NCI-H748 treated with DMSO at 0.1 percent for 48 hours (cell line): ENCODE measurements at regions not wholly inside any gene's neighbourhood (a gene's known extent, or its start where the extent isn't known, plus 50 kb on each side); places are given as distances from the start of the nearest gene placed in this dataset.

Source experiments
- DNase-seq: peaks from one replicate; lab custom pipeline; 2025; lab: John Stamatoyannopoulos, UW

DNA sequence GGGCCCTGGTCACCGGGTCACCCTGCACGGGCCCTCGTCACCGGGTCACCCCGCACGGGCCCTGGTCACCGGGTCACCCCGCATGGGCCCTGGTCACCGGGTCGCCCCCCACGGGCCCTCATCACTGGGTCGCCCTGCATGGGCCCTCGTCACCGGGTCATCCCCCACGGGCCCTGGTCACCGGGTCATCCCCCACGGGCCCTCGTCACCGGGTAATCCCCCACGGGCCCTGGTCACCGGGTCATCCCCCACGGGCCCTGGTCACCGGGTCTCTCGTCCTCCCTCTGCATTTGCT, 77.6 kb downstream of the RIPK4 start:
- no peak for DNase-seq

DNA sequence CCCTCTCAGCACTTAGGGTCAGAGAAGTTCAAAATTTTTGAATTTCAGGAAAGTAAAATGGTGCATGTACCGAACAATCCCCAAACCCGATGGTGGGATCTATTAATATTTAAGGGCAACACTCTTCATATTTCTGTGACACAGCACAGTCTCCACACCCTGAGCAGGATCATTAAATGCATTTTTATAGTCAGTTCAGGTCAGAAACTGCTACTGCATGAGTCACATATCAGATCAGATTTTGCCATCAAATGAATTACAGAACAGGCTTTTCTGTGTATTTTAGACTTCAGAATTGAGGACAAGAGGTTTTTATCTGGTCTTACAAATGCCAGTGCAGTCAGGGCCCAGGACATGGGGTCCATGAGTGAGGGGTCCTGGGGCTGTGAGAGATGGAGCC, 79.2 kb downstream of the RIPK4 start:
- DNase-seq: no peak

DNA sequence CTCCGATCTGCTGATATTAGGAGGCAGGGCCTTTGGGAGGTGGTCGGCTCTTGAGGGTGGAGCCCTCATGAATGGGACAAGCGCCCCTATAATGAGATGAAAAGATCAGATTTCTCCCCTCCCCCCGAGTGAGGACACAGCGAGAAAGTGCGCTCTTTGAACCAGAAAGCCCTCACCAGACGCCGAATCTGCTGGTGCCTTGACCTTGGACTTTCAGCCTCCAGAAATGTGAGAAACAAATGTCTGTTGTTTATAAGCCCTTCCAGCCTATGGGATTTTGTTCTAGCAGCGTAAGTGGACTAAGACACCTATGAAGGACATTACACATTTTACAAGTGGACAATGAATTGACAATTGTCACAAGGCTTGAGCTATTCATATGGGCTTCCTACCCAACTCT, 80.2 kb downstream of the RIPK4 start:
- DNase-seq: no peak

DNA sequence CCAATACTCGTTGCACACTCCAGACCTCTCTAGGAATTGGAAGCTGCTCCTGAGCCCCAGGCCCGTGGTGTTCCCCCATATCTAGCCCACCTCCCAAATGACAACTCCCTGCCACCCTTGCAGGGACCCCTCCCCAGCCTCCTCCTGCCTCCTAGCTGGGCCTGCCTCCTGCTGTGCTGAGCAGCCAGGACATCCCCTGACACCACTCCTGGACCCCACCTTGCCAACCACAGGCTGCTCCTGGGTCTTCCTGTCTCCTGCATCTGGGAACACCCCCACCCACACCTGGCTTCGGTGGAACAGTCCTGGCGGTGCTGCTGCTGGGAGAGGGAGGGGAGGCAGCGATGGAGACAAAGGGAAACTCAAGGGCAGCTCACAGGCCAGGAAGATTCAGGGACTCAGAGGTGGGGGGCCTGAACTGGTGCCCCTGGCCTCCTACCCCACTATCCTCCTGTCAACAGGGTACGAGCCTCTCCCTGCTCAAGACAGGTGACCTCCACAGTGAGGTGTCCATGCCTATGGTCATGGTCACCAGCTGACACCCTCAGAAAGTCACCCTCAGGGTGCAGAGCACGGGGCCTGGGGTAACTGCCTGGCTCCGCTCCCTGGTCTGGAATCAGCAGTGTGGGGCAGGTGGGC, 81.2 kb downstream of the RIPK4 start:
- DNase-seq: no peak

DNA sequence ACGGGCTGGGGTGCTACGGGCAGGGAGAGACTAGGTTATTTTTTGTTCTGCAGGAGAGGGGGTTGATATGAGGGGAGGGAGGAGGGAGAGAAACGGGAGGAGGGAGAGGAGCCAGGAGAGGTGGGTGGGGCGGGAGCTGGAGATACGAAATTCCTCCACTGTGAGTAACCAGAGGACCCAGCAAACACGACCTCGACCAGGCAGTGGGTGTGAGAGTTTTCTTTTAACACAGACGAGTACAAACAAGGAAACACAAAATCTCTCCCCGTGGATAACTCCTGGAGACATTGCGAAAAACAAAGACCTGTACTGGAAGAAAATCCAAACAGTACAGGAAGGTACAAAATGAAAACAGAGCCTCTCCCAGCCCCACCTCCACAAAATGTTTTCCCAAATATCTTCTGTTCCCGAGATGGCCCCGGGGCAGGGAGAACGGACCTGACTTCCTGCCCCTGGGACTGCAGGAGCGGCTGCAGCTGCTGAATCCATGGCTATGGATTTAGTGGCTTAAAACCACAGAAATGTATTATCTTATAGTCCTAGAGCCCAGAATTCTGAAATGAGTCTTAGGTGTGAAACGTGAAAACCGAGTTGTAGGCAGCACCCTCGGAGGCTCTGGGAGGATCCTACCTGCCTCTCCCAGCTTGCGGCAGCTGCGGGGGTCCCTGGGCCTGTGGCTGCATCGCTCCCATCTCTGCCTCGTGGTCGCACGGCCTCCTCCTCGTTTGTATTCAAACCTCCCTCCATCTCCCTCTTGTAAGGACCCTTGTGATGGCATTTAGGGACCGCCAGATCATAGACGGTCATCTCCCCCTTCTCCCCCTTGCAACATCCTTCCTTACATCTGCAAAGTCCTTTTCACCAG, 82.2 kb downstream of the RIPK4 start:
- no peak for DNase-seq

DNA sequence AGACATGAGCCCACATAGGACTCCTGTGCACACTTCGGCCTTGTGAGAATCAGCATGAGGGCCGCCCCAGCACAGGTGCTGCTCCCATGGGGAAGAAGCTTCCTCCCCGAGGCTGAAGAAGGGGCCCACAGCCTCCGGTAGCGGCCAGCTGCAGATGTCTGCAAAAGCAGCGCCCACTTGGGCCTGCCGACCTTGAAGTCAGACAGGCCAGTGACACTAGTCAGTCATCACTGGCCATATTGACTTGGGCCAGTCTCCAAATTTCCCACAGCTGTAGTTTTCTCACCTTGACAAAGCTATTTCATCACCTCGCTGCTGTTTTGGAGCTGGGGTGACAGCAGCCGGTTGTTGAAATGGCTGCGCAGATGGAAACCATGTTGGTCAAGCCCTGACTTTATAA, 83.0 kb downstream of the RIPK4 start:
- no peak for DNase-seq

DNA sequence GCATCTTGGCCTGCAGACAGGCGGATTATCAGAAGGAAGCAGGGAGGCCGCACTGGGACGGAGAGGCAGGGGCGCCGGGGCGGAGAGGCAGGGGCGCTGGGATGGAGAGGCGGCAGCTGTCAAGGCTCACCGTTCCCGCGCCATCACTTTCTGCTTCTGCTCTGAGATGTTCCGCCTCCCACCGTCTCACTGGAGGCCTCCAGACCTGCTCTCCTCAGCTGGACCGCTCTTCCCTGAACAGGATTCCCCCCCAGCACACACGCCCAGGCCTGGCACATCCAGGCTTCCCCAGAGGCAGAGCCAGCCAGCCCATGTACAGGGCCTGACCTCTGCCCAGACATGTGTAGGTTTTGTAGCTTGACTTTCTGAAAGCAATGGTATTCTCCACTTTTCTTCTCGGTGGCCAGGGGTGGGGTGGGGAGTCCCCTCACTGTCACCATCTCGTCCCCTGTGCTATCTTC, 84.1 kb downstream of the RIPK4 start:
- no peak for DNase-seq

DNA sequence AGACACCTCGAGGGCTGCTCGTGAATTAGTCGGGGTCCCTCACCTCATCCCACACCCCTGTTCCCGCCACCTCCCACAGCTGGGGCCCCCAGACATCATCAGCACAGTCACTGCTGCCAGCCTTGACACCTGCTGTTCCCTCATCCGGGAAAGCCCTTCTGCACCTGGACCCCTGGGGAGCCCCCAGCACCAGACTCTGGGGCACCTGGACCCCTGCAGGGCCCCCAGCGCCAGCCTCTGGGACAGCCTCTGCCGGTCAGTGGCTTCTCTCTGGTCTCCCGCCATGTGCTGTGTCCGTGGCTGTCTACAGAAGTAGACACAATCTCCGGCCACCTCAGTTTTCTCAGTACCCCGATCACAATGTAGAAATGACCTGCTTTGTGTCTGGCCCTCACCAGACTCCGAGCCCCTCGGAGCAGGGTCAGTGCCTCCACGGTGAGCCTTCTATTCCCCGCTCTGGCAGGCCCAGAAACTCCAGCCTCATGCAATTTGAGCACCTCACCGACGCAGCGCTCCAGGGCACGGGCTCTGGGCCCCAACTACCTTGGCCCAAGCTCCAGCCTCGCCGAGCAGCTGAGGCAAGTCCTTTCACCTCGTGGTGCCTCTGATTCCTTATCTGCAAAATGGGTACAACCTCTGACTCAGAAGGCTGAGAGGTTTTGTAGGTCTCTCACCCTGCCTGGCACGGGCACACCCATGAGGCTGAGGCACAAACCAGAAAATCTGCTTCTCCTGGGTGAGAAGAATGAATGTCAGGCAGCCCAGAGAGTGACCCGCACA, 84.7 kb downstream of the RIPK4 start:
- DNase-seq: no peak

DNA sequence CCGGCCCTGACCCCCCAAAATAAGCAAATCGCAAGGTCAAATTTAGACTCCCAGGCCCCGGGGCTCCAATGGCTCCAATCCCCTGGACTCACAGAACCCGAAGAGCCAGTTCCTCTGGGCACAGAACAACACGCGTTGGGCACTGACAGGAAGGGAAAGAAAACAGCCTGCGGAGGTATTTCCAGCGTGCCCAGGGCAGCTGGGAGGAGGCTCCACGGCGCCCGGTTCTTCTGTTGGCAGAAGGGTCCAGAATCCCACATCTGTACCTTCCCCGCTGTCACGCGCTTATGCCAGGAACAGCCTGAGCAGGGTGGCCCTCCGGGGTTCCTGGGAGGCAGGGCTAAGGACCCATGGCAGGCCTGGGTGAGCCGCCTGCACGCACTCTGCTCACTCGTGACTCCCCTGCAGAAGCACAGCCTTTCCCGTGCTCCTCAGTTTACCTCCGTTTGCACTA, 85.5 kb downstream of the RIPK4 start:
- no peak for DNase-seq

DNA sequence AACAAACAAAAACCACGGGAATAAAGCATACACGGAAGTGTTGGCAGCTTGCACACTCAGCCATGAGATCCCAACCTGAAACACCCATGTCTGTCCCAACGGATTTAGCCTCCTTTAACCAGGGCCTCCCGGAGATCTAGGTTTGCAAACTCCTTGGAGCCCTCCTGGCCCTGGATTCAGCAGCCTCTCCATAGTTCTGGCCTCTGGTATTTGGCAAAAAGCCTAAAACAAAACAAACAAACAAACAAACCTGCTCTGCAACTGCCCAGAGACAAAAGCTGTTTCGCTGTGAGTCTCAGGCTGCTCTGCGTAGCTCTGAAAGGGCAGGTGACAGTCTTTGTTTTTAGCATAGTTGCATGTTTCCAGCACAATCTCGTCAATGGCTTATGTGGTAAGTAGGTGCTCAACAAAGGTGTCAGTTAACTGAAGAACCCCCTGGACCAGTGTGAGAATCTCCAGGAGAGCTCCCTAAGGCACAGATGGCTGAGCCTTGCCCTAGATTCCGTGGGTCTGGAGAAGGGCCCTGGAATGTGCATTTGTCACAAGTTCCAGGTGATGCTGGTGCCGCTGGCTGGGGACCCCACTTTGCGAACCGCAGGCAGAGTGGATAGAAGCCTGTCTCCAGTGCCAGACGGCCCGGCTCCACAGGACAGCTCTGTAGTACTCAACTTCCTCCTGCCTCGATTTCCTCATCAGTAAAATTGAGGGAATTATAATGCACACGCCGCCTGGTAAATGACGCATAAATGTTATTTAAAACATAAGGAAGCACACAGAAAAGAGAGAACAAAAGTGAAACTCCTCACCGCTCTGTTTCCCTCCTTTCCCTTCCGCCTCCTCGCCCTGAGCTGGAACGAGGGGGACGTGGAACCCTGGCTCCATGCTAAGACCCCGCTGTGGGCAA, 86.2 kb downstream of the RIPK4 start:
- no peak for DNase-seq

DNA sequence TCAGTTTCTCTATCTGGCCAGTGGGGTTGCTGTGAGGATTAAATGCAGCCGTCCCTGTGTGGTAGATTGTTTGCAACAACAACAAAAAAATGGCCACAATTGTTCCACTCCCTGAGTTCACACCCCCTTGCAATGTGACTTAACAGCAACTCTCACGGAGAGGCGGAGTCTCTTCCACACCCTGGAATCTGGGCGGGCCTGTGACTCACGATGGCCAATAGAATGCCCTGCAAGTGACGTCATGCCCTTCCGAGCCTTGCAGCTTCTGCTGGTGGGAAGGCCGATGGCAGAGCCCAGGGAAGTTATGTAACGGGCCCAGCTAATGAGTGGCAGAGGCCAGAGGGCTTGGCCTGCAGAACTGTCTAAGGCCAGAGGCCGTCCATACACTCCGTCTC, 87.9 kb downstream of the RIPK4 start:
- DNase-seq: peak; percentile 30

DNA sequence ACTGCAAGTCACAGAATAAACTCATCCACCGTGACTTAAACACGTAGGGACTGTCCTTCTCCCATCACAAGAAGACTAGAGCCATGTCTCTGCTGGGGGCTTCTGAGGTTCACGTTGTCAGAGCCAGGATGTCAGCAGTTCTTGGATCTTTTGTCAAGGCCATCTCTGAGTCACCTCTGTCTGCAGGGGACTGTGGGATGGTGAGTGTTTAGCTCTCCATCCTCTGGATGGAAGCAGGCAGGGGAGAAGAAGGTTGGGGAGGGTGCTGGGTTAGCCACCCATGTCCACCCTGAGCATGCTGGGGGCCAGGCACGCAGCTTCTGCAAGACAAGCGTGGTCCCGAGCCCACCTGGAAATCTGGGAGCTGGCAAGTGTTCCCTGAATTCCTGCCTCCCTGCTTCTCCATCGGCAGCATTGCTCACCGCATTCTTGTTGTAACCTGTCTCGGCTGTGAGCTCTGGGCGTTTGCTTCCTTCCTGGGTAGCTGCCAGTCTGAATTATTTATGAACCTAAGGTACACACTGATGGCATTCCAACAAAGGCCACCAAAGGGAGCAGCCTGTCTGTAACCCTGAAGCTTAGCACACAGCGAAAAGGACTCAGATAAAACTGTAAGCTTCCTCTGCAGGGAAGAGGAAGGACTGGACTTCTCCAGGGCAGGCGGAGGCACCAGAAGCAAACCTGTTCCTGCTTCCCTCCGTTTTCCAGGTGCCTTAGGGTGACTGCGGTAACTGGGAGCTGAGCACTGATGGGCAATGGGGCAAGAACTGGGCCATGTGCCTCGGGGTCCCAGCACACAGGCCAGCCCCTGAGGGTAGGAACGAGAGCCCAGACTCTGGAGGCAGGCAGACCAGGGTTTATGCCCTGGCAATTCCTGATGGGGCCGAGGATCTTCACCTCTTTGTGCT, 88.6 kb downstream of the RIPK4 start:
- DNase-seq: peak; percentile 30

DNA sequence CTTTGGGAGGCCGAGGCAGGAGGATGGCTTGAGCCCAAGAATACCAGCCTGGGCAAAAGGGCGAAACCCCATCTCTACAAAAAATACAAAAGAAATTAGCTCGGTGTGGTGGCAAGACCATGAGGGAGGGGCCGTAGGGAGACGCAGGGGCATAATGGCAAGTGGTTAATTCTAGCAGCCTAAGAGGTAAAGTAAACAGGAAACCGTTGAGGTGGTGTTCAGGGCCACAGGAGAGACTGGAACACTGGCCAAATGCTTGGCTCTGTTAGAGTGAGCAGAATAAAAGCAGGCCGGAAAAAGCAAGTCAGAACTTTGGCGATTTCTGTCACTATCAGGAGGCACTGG, 89.2 kb downstream of the RIPK4 start:
- DNase-seq: peak; percentile 82

DNA sequence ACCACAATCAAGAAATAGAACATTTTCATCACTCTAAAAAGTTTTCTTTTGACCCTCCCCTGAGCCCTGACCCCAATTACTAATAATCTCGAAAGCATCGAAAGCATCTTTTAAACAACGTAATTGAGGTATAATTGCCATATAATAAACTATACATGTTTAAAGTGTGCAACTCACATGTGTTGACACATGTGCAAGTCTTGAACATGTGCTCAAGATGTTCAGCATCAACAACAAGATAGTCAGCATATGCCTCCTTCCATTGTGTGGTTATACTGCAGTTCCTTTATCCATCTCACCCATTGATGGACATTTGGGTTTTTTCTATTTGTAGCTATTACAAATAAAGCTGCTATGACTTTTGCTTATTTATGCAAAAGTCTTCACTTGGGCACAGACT, 90.7 kb downstream of the RIPK4 start:
- DNase-seq: no peak

DNA sequence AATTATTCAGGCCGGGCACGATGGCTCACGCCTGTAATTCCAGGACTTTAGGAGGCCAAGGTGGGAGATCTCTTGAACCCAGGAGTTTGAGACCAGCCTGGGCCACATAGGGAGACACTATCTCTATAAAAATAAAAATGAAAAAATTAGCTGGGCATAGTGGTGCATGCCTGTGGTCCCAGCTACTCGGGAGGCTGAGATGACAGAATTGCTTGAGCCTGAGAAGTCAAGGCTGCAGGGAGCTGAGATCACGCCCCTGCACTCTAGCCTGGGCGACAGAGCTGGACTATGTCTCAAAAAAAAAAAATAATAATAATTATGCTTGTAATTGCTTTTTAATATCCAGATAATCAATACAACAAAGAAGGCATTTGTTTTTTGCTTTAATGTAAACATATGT, 91.3 kb downstream of the RIPK4 start:
- no peak for DNase-seq

DNA sequence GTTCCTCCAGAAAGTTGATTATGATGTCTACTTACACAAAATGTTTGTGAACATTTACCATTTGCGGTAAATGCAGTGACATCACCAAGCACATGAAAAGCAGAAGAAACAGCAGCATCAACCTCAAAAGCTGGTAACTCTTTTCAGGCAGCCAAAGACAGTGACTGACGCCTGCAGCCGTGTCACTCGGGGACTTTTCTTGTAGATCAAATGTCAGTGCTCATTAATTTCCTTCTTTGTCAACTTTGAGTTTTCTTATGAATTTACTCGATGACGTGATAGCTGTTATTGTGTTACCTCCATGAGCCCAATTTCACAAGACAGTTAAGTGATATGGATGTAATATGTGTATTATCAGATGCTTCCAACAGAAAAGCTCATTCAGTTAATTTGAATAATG, 92.5 kb downstream of the RIPK4 start:
- no peak for DNase-seq

DNA sequence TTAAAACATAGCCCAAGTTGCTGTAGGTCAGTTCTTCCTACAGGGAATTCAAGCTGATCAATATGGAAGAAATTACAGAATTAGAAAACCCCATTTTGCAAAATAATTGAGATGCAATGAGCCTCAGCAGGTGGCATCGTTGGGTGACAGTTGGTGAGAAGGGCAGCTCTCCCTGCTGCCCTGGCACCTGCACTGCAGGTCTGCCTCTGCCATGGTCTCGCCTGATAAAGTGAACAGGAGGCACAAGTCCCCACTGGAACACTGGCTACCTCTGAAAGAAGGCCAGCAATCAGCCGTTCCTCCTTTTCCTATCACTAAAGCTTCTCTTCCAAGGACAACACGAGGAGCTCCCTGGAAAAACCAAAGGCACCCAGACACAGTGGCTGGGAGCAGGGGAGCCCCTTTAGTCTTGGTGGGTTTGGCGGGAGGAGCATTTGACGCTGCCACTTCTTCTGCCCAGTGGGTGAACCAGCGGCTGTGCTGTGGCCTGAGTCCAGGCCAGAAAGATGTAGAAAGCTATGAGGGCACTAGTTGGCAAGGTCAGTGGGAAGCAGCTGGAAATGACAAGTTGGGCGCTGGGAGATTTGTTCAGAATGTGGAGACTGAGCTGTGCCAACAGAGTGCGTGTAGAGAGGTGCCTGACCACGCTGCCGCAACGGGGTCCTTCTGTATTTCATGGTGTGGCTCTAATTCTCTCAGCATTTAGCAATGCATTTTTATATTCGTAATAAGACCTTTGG, 93.1 kb downstream of the RIPK4 start:
- no peak for DNase-seq

DNA sequence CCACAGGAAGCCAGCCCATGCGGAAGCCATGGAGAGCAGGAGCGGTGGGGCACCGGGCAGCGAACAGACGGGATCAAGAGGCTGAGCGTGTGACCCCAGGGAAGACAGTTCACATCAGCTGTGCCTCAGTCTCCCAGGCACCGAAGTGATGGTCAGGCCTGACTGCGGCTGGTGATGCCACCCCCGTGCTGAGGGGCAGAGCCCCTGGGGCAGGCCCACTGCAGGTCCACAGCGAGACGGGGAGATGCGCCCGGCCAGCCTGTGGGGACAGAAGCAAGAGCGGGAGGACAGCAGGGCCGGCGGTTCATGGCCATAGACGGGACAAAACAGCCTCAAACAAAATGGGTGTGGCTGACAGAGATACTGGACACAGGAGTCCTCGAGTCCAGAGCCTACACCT, 93.8 kb downstream of the RIPK4 start:
- no peak for DNase-seq

DNA sequence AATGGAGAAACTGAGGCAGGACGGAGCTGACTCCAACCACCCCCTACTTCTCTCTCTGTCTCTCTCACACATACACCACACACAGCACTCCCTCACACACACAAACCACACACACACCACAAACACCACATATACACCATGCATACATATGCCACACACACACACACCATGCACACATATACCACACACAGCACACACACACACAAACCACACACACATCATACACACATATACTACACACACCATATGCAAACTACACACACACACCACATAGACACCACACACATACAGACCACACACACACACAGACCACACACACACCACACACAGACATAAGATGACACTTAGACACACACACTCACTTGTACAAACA, 94.3 kb downstream of the RIPK4 start:
- DNase-seq: no peak

DNA sequence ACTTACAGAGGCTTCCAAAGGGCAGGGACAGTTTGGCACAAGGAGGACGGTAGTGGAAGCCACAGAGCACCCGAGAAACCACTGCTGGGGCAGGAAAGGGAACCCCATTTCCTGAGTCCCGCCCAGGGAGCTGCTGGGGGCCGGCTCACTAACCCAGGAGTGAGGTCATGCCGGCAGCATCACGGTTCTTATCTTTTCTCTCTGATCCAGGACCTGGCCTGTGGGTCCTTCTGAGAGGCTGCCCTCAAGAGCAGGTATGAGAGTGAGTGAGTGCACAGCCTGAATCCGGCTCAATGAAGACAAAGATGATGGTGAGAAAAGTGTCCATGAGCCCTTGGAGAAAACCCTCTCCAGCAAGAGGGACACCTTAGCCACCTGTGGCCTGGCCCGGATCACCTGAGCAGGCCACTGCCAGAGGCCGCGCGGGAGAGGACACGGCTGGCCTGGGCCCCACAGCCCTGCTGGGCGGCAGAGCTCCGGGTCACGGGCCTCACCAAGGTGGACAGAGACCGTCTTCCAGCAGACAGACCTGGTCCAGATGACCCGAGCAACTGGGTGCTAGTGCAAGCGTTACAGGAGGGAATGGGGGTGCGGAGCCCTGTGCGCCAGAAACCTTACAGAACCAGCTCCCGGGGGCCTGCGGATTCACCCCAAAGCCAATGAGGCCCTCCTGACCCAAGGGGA, 94.9 kb downstream of the RIPK4 start:
- no peak for DNase-seq
